Loucy (cell line): ENCODE measurements at regions not wholly inside any gene's neighbourhood (a gene's known extent, or its start where the extent isn't known, plus 50 kb on each side); places are given as distances from the start of the nearest gene placed in this dataset.

Source experiments
- EZH2phosphoT487 ChIP-seq: fragments of 200-600 bp; IDR thresholded peaks from 2 replicates; pipeline ENCODE4 v1.6.1; 2018; ENCODE audit warnings: antibody characterized with exemption, mild to moderate bottlenecking, moderate library complexity, borderline replicate concordance
- TF ChIP-seq, protein P1 (sequence below): fragments of 200-600 bp; sonication (generic); conservative IDR thresholded peaks from 2 replicates; pipeline ENCODE4 v1.5.1; 2014; ENCODE audit warnings: mild to moderate bottlenecking, antibody characterized with exemption, low read length

DNA sequence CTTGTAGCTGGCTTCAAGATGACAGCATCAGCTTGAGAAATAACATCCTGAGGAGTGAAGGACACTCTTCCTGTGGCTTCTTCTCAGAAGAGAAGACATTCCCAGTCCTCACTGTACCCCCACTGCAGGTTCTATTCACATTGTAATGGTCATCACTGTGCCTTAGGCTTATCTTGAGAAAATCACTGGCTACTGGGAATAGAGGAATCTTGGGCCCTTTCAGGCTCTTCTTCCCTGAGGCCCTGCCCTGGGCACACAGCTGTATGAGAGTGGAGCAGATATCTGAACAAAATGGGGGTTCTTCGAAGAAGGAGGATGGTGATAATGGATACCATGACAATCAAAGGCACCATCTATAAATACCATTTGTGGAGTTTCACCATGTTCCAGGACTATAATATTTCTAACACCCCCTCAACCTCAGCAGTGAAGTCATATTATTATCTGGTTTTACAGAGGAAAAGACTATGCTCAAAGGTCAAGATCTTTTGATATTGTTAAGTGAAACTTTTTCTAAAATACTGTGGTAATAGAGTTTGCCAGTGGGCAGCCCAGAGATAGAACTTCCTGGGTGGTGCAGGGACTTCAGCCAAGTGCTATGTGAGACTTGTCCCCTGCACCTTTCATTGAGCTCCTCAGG is 143.1 kb upstream of the KCNE2 start:
- TF ChIP-seq, protein P1, sequence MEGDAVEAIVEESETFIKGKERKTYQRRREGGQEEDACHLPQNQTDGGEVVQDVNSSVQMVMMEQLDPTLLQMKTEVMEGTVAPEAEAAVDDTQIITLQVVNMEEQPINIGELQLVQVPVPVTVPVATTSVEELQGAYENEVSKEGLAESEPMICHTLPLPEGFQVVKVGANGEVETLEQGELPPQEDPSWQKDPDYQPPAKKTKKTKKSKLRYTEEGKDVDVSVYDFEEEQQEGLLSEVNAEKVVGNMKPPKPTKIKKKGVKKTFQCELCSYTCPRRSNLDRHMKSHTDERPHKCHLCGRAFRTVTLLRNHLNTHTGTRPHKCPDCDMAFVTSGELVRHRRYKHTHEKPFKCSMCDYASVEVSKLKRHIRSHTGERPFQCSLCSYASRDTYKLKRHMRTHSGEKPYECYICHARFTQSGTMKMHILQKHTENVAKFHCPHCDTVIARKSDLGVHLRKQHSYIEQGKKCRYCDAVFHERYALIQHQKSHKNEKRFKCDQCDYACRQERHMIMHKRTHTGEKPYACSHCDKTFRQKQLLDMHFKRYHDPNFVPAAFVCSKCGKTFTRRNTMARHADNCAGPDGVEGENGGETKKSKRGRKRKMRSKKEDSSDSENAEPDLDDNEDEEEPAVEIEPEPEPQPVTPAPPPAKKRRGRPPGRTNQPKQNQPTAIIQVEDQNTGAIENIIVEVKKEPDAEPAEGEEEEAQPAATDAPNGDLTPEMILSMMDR, result no peak
- TF ChIP-seq EZH2phosphoT487, result no peak
